ENCODE measurements at regions not wholly inside any gene's neighbourhood (a gene's known extent, or its start where the extent isn't known, plus 50 kb on each side); places are given as distances from the start of the nearest gene placed in this dataset.

DNA sequence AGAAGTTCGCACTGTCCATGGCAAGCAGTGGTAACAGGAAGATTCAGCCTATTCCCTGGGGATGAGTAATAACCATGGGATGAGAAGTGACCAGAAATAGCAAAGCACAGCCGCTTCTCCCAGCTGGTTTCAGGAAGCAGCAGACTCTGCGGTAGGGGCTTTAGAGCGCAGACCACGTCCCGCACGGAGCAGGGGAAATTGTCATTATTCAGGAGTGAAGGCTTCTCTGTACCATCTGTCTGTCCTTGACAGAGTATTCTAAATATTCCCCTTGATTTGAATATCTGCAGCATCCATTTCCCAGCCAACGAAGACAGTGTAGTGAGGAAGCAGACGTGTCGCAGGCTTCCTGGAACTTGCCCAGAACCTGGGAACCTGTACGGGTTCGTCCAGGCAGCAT, 159.6 kb downstream of the NXNL2 start:
- Histone ChIP-seq H3K4me1 (ENCODE audit: control insufficient read depth in 2 of 2, insufficient read depth in 2 of 2, low read length in 2 of 2) (no peaks in the 10 kb centered on the region), H3K4me2 (replicated peaks; ENCODE audit: low read depth, low read length, poor library complexity, severe bottlenecking) (no peak overlapping the region), H3K9me3 (ENCODE audit: control extremely low read depth in 1 of 3, control insufficient read depth in 2 of 3, insufficient read depth in 1 of 3, low read length in 2 of 3) (peaks cover 0 to 4% (median 0%) of the 10 kb centered on the region in 3 donors), H4K20me1 (ENCODE audit: control insufficient read depth, insufficient read depth, low read length, poor library complexity, severe bottlenecking) (no peaks in the 10 kb centered on the region), H3K79me2 (ENCODE audit: control insufficient read depth, insufficient read depth, low read length) (no peaks in the 10 kb centered on the region), H3K9ac (ENCODE audit: low read length) (no peak overlapping the region), H3K36me3 (replicated peaks in 1 of 2; ENCODE audit: control extremely low read depth in 1 of 2, control insufficient read depth in 1 of 2, extremely low read depth in 1 of 2, insufficient read depth in 2 of 2, low read length in 1 of 2) (no peaks in the 10 kb centered on the region), H3K4me3 (ENCODE audit: control extremely low read depth in 1 of 5, extremely low read depth in 1 of 5, insufficient read depth in 1 of 5, low read depth in 2 of 5, low read length in 4 of 5) (no peak overlapping the region), H2AFZ (ENCODE audit: insufficient read depth, low read depth, low read length, poor library complexity, severe bottlenecking) (no peak overlapping the region), H3K27me3 (replicated peaks in 1 of 4; ENCODE audit: control extremely low read depth in 1 of 4, control insufficient read depth in 3 of 4, insufficient read depth in 4 of 4, low read length in 3 of 4) (peaks cover 0 to 7% (median 0%) of the 10 kb centered on the region in 4 experiments), H3K27ac (ENCODE audit: low read length in 2 of 2) (no peak overlapping the region)
- ChIA-PET POLR2A (no interaction called here), CTCF (no interaction called here)
- Mint-ChIP-seq H3K27me3 (peaks cover 17% of the 10 kb centered on the region), H3K27ac (no peak overlapping the region), H3K4me3 (no peak overlapping the region), H3K4me1 (no peaks in the 10 kb centered on the region), H3K9me3 (ENCODE audit: insufficient read depth) (peaks cover 4% of the 10 kb centered on the region)
- no peak for DNase-seq
- 75% methylated on average over 9 of the region's 12 CpGs for WGBS (ENCODE audit: insufficient coverage)
- intact Hi-C loops (cut with micrococcal nuclease) = no loop called here
- TF ChIP-seq, protein P1, sequence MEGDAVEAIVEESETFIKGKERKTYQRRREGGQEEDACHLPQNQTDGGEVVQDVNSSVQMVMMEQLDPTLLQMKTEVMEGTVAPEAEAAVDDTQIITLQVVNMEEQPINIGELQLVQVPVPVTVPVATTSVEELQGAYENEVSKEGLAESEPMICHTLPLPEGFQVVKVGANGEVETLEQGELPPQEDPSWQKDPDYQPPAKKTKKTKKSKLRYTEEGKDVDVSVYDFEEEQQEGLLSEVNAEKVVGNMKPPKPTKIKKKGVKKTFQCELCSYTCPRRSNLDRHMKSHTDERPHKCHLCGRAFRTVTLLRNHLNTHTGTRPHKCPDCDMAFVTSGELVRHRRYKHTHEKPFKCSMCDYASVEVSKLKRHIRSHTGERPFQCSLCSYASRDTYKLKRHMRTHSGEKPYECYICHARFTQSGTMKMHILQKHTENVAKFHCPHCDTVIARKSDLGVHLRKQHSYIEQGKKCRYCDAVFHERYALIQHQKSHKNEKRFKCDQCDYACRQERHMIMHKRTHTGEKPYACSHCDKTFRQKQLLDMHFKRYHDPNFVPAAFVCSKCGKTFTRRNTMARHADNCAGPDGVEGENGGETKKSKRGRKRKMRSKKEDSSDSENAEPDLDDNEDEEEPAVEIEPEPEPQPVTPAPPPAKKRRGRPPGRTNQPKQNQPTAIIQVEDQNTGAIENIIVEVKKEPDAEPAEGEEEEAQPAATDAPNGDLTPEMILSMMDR (IDR thresholded peaks at IDR 0.05) = no peak
- no peak for TF ChIP-seq EZH2 (IDR thresholded peaks at IDR 0.05; ENCODE audit: borderline replicate concordance, insufficient read depth, low read depth, low read length, poor library complexity, severe bottlenecking)
- ATAC-seq (ENCODE audit: low read depth) = no peak

DNA sequence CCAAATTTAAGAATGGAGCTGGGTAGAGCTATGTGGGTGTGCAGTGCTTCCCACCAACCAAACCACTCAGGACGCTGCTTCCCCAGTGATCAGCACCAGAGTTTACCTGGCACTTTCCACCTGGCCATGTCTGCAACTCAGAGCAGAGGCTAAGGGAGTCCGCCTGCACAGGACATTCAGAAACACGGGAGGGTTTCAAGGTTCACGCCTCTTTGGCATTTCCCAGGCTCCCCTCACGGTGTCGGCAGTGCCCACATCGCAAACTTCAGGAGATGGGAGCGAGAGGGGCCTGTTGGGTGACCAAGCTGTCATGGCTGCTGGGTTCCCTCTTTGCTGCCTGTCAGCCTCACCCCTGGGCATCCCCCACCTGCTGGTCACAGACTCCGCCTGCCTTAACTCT, 161.5 kb downstream of the NXNL2 start:
- H3K27me3 Mint-ChIP-seq = peaks cover 22% of the 10 kb centered on the region
- H4K20me1 ChIP-seq (ENCODE audit: control insufficient read depth, insufficient read depth, low read length, poor library complexity, severe bottlenecking) = no peaks in the 10 kb centered on the region
- H3K9me3 ChIP-seq (ENCODE audit: control extremely low read depth in 1 of 3, control insufficient read depth in 2 of 3, insufficient read depth in 1 of 3, low read length in 2 of 3) = peaks cover 0 to 4% (median 0%) of the 10 kb centered on the region in 3 donors
- DNase-seq (no peak), ATAC-seq (ENCODE audit: low read depth) (no peak)
- no peaks in the 10 kb centered on the region for H3K4me1 ChIP-seq (ENCODE audit: control insufficient read depth in 2 of 2, insufficient read depth in 2 of 2, low read length in 2 of 2)
- H3K27me3 ChIP-seq (replicated peaks in 1 of 4; ENCODE audit: control extremely low read depth in 1 of 4, control insufficient read depth in 3 of 4, insufficient read depth in 4 of 4, low read length in 3 of 4) = peaks cover 0 to 7% (median 0%) of the 10 kb centered on the region in 4 experiments
- intact Hi-C loops (cut with micrococcal nuclease) = no loop called here
- no peaks in the 10 kb centered on the region for H3K4me1 Mint-ChIP-seq
- H3K4me3 Mint-ChIP-seq = no peak overlapping the region
- no peak for TF ChIP-seq EZH2 (IDR thresholded peaks at IDR 0.05; ENCODE audit: borderline replicate concordance, insufficient read depth, low read depth, low read length, poor library complexity, severe bottlenecking)
- TF ChIP-seq, protein P1 (IDR thresholded peaks at IDR 0.05) = no peak
- CTCF ChIA-PET = no interaction called here
- H3K27ac Mint-ChIP-seq = no peak overlapping the region
- H3K36me3 ChIP-seq (replicated peaks in 1 of 2; ENCODE audit: control extremely low read depth in 1 of 2, control insufficient read depth in 1 of 2, extremely low read depth in 1 of 2, insufficient read depth in 2 of 2, low read length in 1 of 2) = no peaks in the 10 kb centered on the region
- H2AFZ ChIP-seq (ENCODE audit: insufficient read depth, low read depth, low read length, poor library complexity, severe bottlenecking) = no peak overlapping the region
- H3K9ac ChIP-seq (ENCODE audit: low read length) = no peak overlapping the region
- H3K79me2 ChIP-seq (ENCODE audit: control insufficient read depth, insufficient read depth, low read length) = no peaks in the 10 kb centered on the region
- WGBS (ENCODE audit: insufficient coverage) = 94% methylated on average over 8 of the region's 9 CpGs
- no peak overlapping the region for H3K4me2 ChIP-seq (replicated peaks; ENCODE audit: low read depth, low read length, poor library complexity, severe bottlenecking)
- H3K9me3 Mint-ChIP-seq (ENCODE audit: insufficient read depth) = peaks cover 4% of the 10 kb centered on the region
- no peak overlapping the region for H3K4me3 ChIP-seq (ENCODE audit: control extremely low read depth in 1 of 5, extremely low read depth in 1 of 5, insufficient read depth in 1 of 5, low read depth in 2 of 5, low read length in 4 of 5)
- POLR2A ChIA-PET = no interaction called here
- no peak overlapping the region for H3K27ac ChIP-seq (ENCODE audit: low read length in 2 of 2)

All from B cell (primary cell).